A549 (cell line): ENCODE measurements at regions not wholly inside any gene's neighbourhood (a gene's known extent, or its start where the extent isn't known, plus 50 kb on each side); places are given as distances from the start of the nearest gene placed in this dataset.

Experiments
- EP300 ChIP-seq, 2 experiments: fragments of >200 bp; sonication (Bioruptor Twin); formaldehyde crosslinking; IDR thresholded peaks; 2 replicates in 1 of 2; 3 replicates in 1 of 2; pipeline ENCODE4 v1.6.1; 2016 to 2017
- RFX5 ChIP-seq: fragments of 450-650 bp; IDR thresholded peaks from 2 replicates; pipeline ENCODE4 v1.7.1; 2014; ENCODE audit warnings: antibody characterized with exemption, mild to moderate bottlenecking, moderate library complexity
- SMC3 ChIP-seq: fragments of >200 bp; sonication (Bioruptor Twin); formaldehyde crosslinking; IDR thresholded peaks from 3 replicates; pipeline ENCODE4 v1.6.1; 2018; ENCODE audit warnings: inconsistent platforms
- TF ChIP-seq, protein P1 (sequence below): fragments of >200 bp; sonication (Bioruptor Twin); formaldehyde crosslinking; IDR thresholded peaks from 3 replicates; pipeline ENCODE4 v1.5.1; 2016
- TF ChIP-seq, protein P2 (sequence below): fragments of 200-600 bp; sonication (generic); IDR thresholded peaks from 2 replicates; pipeline ENCODE4 v1.6.1; 2016; ENCODE audit warnings: antibody characterized with exemption, mild to moderate bottlenecking, moderate library complexity
- TF ChIP-seq, protein P3 (sequence below): fragments of 450-650 bp; IDR thresholded peaks from 2 replicates; pipeline ENCODE4 v1.6.1; 2014; ENCODE audit warnings: antibody characterized with exemption

DNA sequence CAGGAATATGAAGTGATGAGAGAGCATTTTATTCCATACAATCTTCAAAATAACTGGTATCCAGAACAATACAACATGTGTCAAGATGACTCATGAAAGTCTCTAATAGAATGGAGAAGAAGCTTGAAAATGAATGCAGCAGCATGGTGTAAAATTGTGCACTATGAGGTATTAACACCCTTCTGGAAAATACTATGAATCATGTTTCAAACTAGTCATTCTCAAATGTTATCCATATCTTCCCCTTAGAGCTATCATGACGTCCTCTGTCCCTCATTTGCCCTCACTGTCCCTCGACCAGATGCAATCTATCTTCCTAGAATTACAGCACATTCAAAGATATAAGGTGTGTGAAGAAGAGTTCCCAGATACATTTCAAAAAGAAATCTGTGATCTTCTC lies 198.2 kb downstream of the NECTIN3 start:
- TF ChIP-seq, protein P1, sequence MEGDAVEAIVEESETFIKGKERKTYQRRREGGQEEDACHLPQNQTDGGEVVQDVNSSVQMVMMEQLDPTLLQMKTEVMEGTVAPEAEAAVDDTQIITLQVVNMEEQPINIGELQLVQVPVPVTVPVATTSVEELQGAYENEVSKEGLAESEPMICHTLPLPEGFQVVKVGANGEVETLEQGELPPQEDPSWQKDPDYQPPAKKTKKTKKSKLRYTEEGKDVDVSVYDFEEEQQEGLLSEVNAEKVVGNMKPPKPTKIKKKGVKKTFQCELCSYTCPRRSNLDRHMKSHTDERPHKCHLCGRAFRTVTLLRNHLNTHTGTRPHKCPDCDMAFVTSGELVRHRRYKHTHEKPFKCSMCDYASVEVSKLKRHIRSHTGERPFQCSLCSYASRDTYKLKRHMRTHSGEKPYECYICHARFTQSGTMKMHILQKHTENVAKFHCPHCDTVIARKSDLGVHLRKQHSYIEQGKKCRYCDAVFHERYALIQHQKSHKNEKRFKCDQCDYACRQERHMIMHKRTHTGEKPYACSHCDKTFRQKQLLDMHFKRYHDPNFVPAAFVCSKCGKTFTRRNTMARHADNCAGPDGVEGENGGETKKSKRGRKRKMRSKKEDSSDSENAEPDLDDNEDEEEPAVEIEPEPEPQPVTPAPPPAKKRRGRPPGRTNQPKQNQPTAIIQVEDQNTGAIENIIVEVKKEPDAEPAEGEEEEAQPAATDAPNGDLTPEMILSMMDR, result no peak
- TF ChIP-seq, protein P2, sequence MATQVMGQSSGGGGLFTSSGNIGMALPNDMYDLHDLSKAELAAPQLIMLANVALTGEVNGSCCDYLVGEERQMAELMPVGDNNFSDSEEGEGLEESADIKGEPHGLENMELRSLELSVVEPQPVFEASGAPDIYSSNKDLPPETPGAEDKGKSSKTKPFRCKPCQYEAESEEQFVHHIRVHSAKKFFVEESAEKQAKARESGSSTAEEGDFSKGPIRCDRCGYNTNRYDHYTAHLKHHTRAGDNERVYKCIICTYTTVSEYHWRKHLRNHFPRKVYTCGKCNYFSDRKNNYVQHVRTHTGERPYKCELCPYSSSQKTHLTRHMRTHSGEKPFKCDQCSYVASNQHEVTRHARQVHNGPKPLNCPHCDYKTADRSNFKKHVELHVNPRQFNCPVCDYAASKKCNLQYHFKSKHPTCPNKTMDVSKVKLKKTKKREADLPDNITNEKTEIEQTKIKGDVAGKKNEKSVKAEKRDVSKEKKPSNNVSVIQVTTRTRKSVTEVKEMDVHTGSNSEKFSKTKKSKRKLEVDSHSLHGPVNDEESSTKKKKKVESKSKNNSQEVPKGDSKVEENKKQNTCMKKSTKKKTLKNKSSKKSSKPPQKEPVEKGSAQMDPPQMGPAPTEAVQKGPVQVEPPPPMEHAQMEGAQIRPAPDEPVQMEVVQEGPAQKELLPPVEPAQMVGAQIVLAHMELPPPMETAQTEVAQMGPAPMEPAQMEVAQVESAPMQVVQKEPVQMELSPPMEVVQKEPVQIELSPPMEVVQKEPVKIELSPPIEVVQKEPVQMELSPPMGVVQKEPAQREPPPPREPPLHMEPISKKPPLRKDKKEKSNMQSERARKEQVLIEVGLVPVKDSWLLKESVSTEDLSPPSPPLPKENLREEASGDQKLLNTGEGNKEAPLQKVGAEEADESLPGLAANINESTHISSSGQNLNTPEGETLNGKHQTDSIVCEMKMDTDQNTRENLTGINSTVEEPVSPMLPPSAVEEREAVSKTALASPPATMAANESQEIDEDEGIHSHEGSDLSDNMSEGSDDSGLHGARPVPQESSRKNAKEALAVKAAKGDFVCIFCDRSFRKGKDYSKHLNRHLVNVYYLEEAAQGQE, result no peak
- TF ChIP-seq, protein P3, sequence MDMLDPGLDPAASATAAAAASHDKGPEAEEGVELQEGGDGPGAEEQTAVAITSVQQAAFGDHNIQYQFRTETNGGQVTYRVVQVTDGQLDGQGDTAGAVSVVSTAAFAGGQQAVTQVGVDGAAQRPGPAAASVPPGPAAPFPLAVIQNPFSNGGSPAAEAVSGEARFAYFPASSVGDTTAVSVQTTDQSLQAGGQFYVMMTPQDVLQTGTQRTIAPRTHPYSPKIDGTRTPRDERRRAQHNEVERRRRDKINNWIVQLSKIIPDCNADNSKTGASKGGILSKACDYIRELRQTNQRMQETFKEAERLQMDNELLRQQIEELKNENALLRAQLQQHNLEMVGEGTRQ, result no peak
- TF ChIP-seq EP300 (IDR thresholded peaks at IDR 0.05), result no peak
- no peak for TF ChIP-seq SMC3
- no peak for TF ChIP-seq RFX5
